GM18909 (cell line): ENCODE measurements at regions not wholly inside any gene's neighbourhood (a gene's known extent, or its start where the extent isn't known, plus 50 kb on each side); places are given as distances from the start of the nearest gene placed in this dataset.

Source experiments
- ATAC-seq: cut with Tn5 transposase; IDR thresholded peaks from one replicate; pipeline ENCODE4 v1.9.1; 2021; ENCODE audit warnings: mild to moderate bottlenecking; ENCODE audit not compliant: unreplicated experiment, poor library complexity

DNA sequence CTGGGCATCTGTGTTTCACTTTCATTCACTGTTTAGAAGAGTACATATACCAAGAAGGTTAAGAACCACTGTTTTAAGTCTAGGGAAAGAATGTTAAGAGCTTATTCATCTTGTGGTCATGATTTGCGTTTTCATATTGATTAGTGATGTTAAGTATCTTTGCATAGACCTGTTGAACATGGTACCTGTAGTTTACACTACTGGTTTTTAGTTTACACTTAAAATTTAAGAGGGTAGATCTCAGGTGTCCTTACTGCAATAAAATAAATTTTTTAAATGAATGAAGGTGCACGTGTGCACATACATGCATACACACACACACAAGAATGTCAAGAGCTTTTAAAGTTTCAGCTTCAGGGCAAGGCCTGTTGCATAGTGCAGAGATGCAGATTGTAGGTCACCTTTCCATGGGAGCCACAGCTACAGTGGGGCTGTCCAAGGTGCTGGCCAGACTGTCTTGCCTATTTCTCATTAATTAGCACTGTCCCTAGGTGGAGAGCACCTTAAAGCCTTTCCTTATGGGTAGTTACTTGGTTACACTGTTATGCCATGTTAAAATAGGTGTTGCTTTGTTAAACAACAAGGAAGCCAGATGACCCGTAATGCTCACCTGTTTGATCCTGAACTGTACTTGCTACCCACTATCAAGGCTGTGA lies 543.0 kb upstream of the DAB1 start:
- ATAC-seq, result no peak

DNA sequence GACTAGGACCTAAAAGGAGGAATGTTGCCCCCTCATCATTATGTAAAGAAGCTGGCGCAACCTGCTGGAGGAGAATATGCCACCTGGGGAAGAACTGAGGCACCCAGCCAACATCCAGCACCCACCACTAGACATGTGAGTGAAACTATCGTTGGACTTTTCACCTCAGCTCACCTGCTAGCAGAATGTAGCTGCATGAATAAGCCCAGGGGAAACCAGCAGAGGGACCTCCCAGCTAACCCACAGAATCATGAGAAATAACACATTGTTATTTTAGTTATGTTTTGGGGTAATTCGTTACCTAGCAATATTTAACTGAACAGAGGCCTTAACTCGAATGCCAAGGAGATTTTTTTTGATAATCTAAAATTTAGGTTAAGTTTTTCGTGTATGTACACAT lies 542.5 kb upstream of the DAB1 start:
- ATAC-seq, result no peak

DNA sequence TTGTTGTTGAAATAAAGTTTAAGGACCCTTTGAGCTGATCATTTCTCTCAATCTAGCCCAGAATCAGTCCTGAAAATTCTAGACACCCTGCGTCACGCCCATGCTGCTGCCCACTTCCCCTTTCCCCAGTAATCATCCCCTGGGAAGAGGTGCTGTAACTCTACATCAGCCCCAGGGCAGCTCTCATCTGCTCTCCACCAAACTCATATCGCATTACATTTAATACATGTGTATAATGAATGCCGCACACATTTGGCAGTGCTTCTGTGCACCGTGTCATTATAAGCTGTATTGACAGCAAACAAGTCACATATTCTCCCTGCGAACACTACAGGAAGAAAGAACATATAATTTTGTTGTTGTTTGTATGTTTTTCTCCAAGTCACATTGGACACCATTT lies 539.7 kb upstream of the DAB1 start:
- no peak for ATAC-seq

DNA sequence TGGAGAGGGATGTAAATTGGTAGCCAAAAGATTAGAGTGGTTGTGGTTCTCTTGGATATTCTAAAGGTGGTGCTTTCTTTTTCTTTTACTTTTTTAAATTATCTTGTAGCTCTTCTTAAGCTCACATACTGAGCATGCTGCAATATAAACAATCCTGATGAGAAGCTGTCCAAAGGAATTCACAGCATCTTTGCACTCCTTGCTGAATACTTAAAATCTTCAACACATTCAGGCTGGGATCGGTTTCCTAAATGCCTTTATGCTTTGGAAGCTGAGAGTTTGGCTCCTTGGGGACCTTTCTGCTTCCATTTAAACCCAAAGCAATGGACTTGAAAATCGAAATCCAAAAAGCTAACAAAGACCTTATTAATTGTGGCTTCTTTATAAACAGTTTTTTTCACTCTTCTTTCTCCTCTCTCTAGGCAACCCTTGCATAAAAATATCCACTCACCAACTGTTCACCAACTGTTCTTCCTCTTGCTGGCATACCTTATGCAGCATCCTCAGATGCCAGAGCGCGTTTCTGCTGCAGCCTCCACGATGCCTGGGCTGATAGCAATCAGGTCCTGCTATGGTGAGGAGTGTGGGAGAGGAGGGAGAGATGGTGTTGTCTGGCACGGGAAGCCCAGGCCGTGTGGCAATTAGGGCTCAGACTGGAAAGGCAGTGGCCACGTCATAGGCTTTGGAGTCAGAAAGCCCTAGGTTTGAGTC lies 535.8 kb upstream of the DAB1 start:
- no peak for ATAC-seq

DNA sequence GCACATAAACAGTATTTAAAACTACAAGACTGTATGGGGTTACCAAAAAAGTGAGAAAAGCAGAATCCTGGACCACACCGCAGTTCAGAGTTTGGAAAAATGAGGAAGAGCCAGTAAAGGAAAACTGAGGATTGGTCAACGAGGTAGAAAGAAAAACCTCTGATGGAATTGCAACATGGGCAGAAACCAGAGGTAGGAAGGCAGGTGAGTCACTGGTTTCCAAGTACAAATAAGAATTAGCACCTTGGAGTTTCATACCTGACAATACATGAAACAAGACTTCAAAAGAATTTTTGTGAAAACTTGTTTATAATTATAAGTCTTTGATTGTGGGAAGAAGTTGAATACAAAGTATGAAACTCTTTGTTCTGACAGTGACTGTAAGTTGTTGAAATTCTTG lies 533.7 kb upstream of the DAB1 start:
- ATAC-seq, result no peak

DNA sequence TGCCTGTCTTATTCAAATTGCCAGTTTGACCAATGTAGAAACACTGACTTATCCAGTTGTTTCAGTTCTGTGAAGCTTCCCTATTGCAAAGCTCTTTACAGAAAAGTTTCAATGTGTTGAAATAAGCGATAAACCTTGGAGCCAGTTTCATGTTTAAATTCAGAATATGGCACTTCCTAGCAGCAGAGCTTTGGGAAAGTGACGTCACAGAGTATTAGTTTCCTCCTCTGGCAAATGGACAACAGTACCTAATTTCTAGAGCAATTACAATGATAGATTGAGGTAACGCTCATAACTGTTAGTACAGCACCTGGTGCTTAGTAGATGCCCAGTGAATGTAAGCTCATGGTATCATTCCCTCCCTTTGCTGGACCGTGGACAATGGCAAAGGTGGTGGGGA lies 527.5 kb upstream of the DAB1 start:
- ATAC-seq, result no peak

DNA sequence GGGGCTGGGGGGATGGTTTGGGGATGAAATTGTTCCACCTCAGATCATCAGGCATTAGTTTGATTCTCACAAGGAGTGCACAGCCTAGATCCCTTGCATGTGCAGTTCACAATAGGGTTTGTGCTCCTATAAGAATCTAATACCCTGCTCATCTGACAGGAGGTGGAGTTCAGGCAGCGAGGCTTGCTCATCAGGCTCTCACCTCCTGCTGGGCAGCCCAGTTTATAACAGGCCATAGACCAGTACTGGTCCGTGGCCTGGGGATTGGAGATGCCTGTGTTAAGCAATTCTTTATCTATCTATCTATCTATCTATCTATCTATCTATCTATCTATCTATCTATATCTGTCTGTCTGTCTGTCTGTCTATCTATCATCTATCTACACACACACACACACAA lies 525.3 kb upstream of the DAB1 start:
- no peak for ATAC-seq

DNA sequence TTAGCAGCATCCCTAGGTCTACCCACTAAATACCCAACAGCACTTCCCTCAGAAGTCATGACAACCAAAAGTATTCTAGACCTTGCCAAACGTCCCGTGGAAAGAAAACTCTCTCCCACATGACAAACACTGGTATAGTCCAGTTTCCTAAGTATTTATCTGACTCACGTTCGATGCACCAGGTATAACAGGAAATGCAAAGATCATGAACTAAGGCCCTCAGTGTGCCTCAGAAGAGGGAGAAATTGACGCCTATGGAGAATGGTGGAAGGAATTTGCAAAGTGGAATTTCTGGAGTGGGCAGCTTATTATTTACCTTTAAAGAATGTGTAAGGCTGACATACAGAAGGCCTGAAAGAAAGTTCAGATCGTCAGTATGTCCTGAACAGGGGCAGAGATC lies 523.6 kb upstream of the DAB1 start:
- no peak for ATAC-seq

DNA sequence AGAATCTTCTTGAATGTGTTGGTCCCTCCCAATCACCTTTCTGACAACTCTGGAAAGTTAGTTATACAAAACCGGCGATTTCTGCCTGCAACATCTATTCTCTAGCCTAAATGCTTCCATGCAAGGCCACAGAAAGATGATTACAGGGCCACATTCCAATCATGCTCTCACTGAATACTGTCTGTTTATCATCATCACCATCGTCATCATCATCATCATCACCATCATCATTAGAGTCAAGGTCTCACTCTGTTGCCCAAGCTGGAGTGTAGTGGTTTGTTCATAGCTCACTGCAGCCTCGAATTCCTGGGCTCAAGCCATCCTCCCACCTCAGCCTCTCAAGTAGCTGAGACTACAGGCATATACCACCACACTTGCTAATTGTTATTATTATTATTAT lies 521.2 kb upstream of the DAB1 start:
- ATAC-seq, result no peak

DNA sequence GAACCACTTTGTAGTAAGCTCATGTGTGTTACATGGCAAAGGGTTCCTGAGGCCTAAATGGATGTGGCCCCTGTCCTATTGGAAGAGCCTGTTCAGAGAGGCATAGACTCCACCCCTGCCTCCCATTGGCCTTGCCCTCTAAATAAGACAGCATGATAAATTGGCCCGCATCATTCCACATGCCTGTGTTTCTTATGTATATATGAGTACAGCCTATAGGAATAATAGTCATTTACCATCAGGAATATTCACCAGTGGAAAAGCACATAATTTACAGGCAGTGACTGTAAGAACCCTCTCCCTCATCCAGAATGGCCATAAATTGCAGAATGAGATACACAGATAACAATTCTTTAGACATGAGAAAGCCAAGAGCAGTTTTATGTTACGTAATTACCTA lies 519.5 kb upstream of the DAB1 start:
- ATAC-seq, result no peak

DNA sequence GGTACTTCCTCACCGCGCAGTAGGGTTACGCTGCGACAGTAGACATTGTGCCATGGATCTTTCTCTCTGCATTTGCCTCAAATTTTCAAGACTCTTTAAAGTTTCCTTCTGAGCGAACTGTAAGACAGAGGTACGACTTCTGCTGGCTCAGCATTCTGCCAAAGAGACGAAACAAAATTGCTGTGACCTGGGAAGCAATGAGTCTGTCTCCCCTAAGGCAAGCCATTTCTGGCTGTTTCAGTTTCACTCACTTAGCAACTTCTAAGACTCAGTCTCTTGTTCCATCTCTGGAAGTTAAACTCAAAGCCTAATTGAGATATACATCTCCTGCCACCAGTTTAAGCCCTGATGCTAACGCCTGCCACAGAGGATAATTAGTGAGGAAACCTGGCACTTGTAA lies 510.9 kb upstream of the DAB1 start:
- no peak for ATAC-seq

DNA sequence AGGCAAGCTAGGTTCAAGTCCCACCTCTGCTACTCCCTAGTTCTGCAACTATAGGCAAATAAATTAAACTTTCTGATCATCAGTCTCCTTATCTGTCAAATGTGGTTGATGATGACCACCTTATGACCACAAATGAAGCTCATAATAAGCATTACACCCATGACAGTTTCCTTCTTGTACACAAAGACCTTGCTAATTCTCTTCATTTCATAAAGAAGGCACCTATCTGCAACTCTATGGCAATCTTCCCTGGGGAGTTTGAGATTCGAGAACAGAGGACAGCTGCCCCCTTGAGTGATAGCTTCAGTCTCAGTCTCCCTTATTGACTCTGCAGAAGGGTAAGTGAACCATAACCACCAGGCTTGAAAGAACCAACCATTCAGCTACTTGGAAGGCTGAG lies 503.1 kb upstream of the DAB1 start:
- no peak for ATAC-seq

DNA sequence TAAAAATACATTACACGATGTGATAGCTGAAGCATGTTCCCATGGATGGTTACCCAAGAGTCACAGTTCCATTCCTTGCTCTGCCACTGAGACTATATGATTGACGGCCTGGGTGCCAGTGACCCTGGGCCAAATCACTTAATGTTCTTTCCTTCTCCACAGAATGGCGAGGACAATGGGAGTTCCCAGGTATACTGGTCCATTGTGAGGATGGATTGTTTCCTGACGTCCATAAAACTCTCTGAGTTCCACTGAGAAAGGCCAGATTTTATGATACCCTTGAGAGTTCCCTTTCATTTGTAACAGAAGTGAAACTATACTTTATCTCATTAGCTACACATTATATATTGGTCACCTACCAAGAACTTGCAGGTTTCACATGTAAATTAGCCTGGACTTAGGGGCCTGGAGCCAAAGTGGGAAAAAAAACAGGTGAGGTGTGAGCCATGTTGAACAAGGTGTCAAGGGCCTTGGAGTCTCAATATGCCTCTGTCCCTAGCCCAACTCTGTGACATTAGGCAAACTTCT lies 502.2 kb upstream of the DAB1 start:
- no peak for ATAC-seq

DNA sequence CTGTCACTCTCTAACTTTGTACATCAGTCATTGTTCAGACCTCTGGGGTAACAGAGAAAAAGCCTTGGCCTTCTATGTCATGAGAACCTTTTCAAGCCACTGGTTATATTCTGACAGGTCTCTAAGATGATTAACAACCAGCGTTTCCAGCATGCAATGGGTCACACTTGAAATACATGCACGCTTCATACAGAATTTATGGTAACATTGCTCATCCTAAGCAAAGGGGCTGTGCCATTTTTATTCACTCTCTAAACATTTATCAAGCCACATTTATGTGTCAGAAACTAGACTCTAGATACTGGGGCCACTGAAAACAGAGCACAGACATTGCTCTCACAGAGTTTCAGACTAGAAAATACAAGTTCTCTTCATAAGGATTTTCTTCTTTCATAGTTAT lies 501.4 kb upstream of the DAB1 start:
- no peak for ATAC-seq

DNA sequence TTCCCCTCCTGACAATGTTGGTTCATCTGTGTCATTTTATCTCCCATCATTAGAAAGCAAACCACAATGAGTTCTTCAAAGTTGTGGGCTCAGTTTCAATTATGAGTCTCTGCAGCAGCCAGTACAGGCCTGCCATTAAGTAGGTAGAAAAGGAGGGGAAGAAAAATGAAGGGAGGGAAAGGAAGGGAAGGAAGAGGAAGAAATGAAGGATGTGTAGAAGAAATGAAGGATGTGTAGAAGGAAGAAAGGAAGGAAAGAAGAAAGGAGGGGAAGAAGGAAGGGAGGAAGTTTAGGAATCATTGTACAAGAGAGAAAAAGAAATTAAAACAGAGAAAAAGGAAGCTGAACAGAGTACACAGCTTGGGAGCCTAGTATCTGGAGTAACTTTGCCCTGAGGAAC lies 498.3 kb upstream of the DAB1 start:
- ATAC-seq, result no peak

DNA sequence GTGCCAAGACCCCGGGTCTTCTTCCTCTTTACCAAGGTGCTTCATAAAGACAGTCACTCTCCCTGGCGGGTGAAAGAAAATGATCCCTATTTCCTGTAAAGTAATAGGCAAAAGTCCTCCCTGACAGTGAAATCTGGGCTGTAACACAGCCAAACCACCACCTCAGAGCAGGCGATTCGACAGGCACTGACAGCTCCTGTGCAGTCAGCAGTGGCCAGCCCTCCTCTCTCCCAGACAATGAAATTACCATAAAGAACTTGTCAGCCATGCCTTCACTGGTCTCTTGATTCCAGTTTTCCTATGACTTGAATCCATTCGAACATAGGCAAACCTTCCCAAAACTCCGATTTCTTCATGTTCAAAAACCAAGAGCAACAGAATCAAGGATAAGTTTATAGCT lies 492.2 kb upstream of the DAB1 start:
- ATAC-seq, result no peak

DNA sequence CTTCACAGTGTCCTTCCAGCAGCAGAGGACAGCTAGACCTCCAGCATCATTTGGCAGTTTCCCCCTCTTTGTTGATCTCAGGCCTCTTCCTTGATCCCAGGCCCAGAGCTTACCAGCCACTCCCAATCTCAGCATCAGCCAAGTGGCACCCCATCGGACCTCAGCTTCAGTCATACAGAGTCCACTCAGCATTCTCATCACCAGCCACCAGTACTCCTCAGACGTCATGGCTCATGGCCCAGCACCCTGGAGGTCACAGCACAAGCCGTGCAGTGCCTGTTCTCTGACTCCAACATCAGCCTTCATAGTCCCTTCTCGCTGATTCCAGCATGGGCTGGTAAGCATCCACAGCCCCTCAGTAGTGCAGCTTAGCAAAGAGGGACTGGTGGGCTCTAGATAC lies 487.6 kb upstream of the DAB1 start:
- ATAC-seq, result no peak

DNA sequence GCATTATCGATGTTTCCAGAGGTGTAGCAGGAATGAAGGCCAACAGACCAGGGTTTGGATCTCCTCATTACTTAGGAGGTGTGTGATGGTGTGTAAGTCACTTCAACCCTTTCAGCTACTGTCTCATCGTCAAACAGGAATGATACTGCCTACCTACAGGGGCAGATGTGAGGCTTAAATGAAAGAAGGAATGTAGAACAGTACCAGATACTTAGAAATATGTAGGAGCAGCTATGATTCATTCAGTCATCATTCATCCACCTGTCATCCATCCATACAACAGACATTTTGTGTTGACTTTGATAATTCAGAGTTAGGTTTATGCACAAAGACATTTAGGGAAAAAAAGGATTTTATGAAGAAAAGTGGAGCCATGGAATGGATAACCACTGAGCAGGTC lies 486.9 kb upstream of the DAB1 start:
- ATAC-seq, result no peak

DNA sequence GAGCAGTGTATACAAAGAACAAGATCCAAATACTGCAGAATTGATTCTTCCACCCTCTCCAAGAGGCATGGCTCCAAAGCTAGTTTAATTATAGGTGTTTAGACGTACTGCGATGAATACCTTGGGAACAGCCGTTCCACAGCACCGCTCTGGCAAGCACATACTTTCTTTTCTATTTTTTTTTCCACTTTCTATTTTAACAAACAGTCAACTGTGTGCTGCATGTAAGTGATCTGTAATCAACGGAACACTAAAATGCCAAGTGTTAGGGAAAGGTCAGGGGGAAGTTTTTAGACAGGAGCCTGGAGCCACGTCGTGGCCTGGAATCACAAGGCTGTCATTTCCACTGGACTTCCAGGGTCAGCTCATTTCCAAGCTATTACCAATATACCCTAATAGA lies 486.4 kb upstream of the DAB1 start:
- ATAC-seq, result no peak

DNA sequence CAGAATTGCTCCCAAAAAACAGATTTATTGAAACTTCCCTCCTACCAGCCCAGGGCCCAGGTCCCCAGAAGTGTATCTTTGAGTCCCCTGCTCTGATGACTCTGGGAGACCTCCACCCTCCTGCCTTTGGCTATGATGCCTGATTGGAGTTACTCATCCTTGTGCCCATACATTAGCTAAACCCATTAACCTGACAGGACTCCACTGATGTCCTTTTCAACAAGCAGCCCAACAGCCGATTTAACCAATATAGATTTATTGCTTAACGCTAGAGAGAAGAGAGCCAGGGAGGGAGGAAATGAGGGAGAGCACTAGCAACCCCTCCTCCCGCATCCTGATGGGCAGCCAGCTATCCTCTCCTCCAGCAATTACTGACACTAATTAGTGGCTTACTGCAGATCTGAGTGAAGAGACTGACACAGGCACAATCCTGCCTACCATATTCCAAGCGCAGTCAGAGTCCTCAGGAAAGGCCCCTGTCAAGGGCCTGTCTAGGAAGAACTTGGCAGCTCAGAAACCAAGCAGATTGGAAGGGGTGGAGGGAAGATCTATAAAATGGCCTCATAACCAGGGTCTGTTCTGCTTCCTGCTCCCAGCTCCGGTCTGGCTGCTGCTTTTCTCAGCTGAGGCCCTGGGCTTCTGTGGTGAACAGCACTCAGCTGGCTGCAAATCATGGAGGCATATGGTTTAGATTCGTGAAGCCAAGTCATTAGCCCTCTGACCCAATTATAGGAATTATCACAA lies 484.5 kb upstream of the DAB1 start:
- no peak for ATAC-seq

DNA sequence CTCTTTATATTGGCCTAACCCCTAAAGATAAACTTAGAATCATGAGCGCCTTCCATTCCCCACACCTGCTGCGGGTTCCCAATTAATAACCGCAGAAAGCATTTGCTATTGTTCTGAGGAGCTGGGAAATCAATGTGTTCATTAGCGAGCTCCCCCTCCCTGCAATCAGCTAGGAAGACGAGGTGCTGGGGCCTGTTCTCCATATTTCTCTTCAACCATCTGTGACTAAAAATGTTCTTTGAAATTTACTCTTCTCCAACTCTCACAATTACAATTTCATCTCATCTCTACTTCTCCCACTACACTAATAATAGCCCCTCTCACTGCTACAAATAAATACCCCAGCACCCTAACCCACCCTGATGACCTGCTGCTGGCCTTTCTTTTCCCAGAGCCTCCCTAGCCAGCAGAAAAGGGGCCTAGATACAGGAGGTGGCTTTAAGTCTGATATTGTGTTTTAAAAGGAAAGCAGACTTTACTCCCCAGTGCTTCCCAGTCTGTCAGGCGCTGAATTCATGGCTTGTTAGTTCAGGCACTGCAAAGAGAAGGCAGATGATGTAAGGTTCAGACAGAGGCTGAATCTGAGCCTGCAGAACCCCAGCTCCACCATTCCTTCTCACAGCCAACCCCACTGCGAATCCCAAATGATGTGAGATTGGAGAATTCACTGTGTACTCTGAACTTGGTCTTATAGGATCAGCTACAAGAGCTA lies 477.5 kb upstream of the DAB1 start:
- no peak for ATAC-seq
